ENCODE measurements at regions not wholly inside any gene's neighbourhood (a gene's known extent, or its start where the extent isn't known, plus 50 kb on each side); places are given as distances from the start of the nearest gene placed in this dataset.

GRCh38 chr17:72416905-72417304 is 296.1 kb downstream of the SOX9 start:
- no peaks in the 10 kb centered on the region for H3K9me3 ChIP-seq
- intact Hi-C loops (cut with DNase I) = no loop called here
- H3K27ac ChIP-seq = no peak overlapping the region
- TF ChIP-seq POLR2A (IDR thresholded peaks at IDR 0.05) (no peak), CTCF (IDR thresholded peaks at IDR 0.05) (no peak)
- H3K36me3 ChIP-seq = no peaks in the 10 kb centered on the region
- no peak for DNase-seq
- H3K4me1 ChIP-seq = peaks cover 4 to 7% of the 10 kb centered on the region in 2 donors
- no peaks in the 10 kb centered on the region for H3K27me3 ChIP-seq
- H3K4me3 ChIP-seq (replicated peaks in 1 of 3) = no peak overlapping the region

DNA sequence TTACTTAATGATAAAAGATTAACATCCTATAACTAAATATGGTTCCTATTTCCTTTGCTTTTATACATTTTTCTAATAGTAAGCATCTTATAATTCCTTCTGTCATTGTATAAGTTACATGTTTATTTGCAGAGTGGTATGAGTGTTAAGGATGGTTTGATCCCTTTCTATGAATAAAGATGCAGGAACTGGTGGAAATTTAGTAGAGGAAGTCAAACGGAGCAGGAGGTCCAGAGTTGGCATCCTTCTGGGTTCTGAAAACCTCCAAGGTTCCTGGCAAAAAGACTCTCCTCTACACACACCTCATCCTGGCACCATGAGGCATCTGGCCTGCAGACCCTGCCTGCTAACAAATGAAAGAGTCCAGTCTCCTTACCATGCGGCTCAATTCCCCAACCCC is 296.8 kb downstream of the SOX9 start:
- Histone ChIP-seq H3K36me3 (no peaks in the 10 kb centered on the region), H3K4me3 (replicated peaks in 1 of 3) (no peak overlapping the region), H3K27me3 (no peaks in the 10 kb centered on the region), H3K27ac (no peak overlapping the region), H3K4me1 (peaks cover 2 to 11% of the 10 kb centered on the region in 2 donors), H3K9me3 (no peaks in the 10 kb centered on the region)
- TF ChIP-seq POLR2A (IDR thresholded peaks at IDR 0.05) = no peak
- no peak for TF ChIP-seq CTCF (IDR thresholded peaks at IDR 0.05)
- intact Hi-C loops (cut with DNase I) = no loop called here
- WGBS, 2 donors = 95 to 98% methylated on average over 2 of the region's 2 CpGs
- no peak for DNase-seq

GRCh38 chr17:72419866-72420774 is 299.3 kb downstream of the SOX9 start:
- Histone ChIP-seq H3K36me3 (no peaks in the 10 kb centered on the region), H3K27ac (no peak overlapping the region), H3K4me3 (replicated peaks in 1 of 3) (no peak overlapping the region), H3K27me3 (no peaks in the 10 kb centered on the region), H3K4me1 (peaks cover 0 to 14% of the 10 kb centered on the region in 2 donors), H3K9me3 (no peaks in the 10 kb centered on the region)
- intact Hi-C loops (cut with DNase I) = no loop called here
- TF ChIP-seq POLR2A (IDR thresholded peaks at IDR 0.05) (no peak), CTCF (IDR thresholded peaks at IDR 0.05) (no peak)
- peak; percentile 25 to 36 for DNase-seq
- WGBS, 2 donors = 76% methylated on average over 6 to 9 of the region's 11 CpGs

- 89 to 94% methylated on average over 8 of the region's 8 CpGs for WGBS, 2 donors
- H3K9me3 ChIP-seq = no peaks in the 10 kb centered on the region
- TF ChIP-seq POLR2A (IDR thresholded peaks at IDR 0.05) (no peak), CTCF (IDR thresholded peaks at IDR 0.05) (no peak)
- intact Hi-C loops (cut with DNase I) = no loop called here
- H3K27ac ChIP-seq = no peak overlapping the region
- no peak overlapping the region for H3K4me3 ChIP-seq (replicated peaks in 1 of 3)
- DNase-seq = no peak
- H3K4me1 ChIP-seq = peaks cover 0 to 14% of the 10 kb centered on the region in 2 donors
- H3K36me3 ChIP-seq = no peaks in the 10 kb centered on the region
- no peaks in the 10 kb centered on the region for H3K27me3 ChIP-seq
Observed at GRCh38 chr17:72420775-72421127, 299.9 kb downstream of the SOX9 start.

All from thyroid gland (tissue), 4 donors.